ENCODE measurements at regions not wholly inside any gene's neighbourhood (a gene's known extent, or its start where the extent isn't known, plus 50 kb on each side); places are given as distances from the start of the nearest gene placed in this dataset.

- Histone ChIP-seq H2BK120ac (ENCODE audit: low read depth, low read length, poor library complexity, severe bottlenecking) (no peak overlapping the region), H2AK5ac (ENCODE audit: insufficient read length, low read length) (no peak overlapping the region), H3K27me3 (ENCODE audit: insufficient read depth, low read length) (no peaks in the 10 kb centered on the region), H2BK15ac (ENCODE audit: low read depth, low read length) (no peak overlapping the region), H3K14ac (ENCODE audit: insufficient read depth, low read length) (no peak overlapping the region), H3K4ac (ENCODE audit: low read depth, low read length) (no peak overlapping the region), H3K9ac (ENCODE audit: extremely low read depth, insufficient read length, low read length) (no peak overlapping the region), H3K18ac (ENCODE audit: insufficient read length, low read depth, low read length) (no peak overlapping the region), H3K4me1 (ENCODE audit: insufficient read depth, low read length) (peaks cover 2% of the 10 kb centered on the region; the same call in 1 of the 2 replicates), H2BK12ac (ENCODE audit: insufficient read length, low read depth, low read length) (no peak overlapping the region), H3K4me2 (ENCODE audit: insufficient read depth, insufficient read length, low read length) (no peak overlapping the region), H3K27ac (ENCODE audit: insufficient read length, low read depth, low read length) (no peak overlapping the region), H2AFZ (ENCODE audit: low read length) (no peak overlapping the region), H2BK5ac (ENCODE audit: insufficient read length, low read length) (no peak overlapping the region), H3K79me1 (ENCODE audit: insufficient read depth, low read depth, low read length, poor library complexity, severe bottlenecking) (no peaks in the 10 kb centered on the region), H3K23me2 (ENCODE audit: insufficient read length, low read depth, low read length, poor library complexity, severe bottlenecking) (no peaks in the 10 kb centered on the region), H3K9me3 (ENCODE audit: control insufficient read depth, low read depth, low read length) (no peaks in the 10 kb centered on the region), H4K5ac (ENCODE audit: insufficient read length, low read depth, low read length) (no peak overlapping the region), H4K91ac (ENCODE audit: insufficient read length, low read depth, low read length) (no peak overlapping the region), H3K56ac (ENCODE audit: insufficient read length, low read depth, low read length) (no peak overlapping the region), H2BK20ac (ENCODE audit: low read depth, low read length, poor library complexity, severe bottlenecking) (no peak overlapping the region), H4K20me1 (ENCODE audit: control insufficient read depth, insufficient read depth, insufficient read length) (no peaks in the 10 kb centered on the region), H4K8ac (replicated peaks; ENCODE audit: insufficient read length, low read depth, low read length) (no peak overlapping the region), H3K79me2 (ENCODE audit: insufficient read depth, low read length) (no peaks in the 10 kb centered on the region), H3K23ac (ENCODE audit: insufficient read length, low read depth, low read length) (no peak overlapping the region), H3T11ph (ENCODE audit: low read length) (no peak overlapping the region)
- no peak for TF ChIP-seq CTCF (conservative IDR thresholded peaks at IDR 0.05)
- H3K36me3 Mint-ChIP-seq (ENCODE audit: insufficient read depth in 1 of 3, low read depth in 3 of 3), result no peaks in the 10 kb centered on the region; a peak in 1 of 7 replicates
- H3K9me3 Mint-ChIP-seq, result no peaks in the 10 kb centered on the region
- DNase-seq, result no peak
- WGBS (ENCODE audit: extremely low coverage, insufficient read length, low lambda C conversion rate), result no CpG with 5 or more reads among the region's 5 CpGs
- H3K27me3 Mint-ChIP-seq (ENCODE audit: low read depth), result peaks cover 2% of the 10 kb centered on the region; the same call in 1 of the 2 replicates
- H3K4me3 Mint-ChIP-seq, result no peak overlapping the region
- H3K27ac Mint-ChIP-seq, result no peak overlapping the region
- peaks cover 7 to 10% of the 10 kb centered on the region in 2 experiments for H3K4me1 Mint-ChIP-seq
Measured at GRCh38 chr9:99573085-99573484, 248.6 kb upstream of the NR4A3 start.
